Hematopoietic multipotent progenitor cell treated with erythropoietin and hydrocortisone succinate and interleukin-3 and kit ligand, for 6 days (in vitro differentiated cells): ENCODE measurements at regions not wholly inside any gene's neighbourhood (a gene's known extent, or its start where the extent isn't known, plus 50 kb on each side); places are given as distances from the start of the nearest gene placed in this dataset.
"Not testable (repeated sequence)": the region's sequence is repeated elsewhere in the genome, so short reads cannot be mapped to it uniquely, and the experiment has no call there.

ENCODE experiments used
- DNase-seq: peaks from one replicate; pipeline ENCODE4 v3.0.0-alpha.2; 2015

GRCh38 chr14:37650356-37651037 lies 55.1 kb downstream of the TTC6 start:
- DNase-seq = no peak

GRCh38 chr14:37652042-37652441 lies 56.6 kb downstream of the TTC6 start:
- DNase-seq = no peak

GRCh38 chr14:37655418-37655817 lies 60.0 kb downstream of the TTC6 start:
- DNase-seq = no peak

- DNase-seq = no peak
These were observed 62.7 kb downstream of the TTC6 start for GRCh38 chr14:37658156-37658555.

GRCh38 chr14:37663498-37663897 lies 68.1 kb downstream of the TTC6 start:
- DNase-seq = no peak

GRCh38 chr14:37665479-37665878 lies 70.0 kb downstream of the TTC6 start:
- no peak for DNase-seq

GRCh38 chr14:37665951-37666350 lies 70.5 kb downstream of the TTC6 start:
- DNase-seq = no peak

- DNase-seq = no peak
These were observed 73.2 kb downstream of the TTC6 start for GRCh38 chr14:37668646-37669045.

GRCh38 chr14:37669242-37669641 lies 73.8 kb downstream of the TTC6 start:
- DNase-seq = no peak

- no peak for DNase-seq
These were observed 78.0 kb downstream of the TTC6 start for GRCh38 chr14:37673439-37673838.

GRCh38 chr14:37678916-37679315 lies 83.5 kb downstream of the TTC6 start:
- no peak for DNase-seq

- no peak for DNase-seq
These were observed 86.1 kb downstream of the TTC6 start for GRCh38 chr14:37681486-37681885.

- DNase-seq = not testable (repeated sequence)
These were observed 97.3 kb downstream of the TTC6 start for GRCh38 chr14:37692680-37693079.

- DNase-seq = not testable (repeated sequence)
These were observed 98.0 kb downstream of the TTC6 start for GRCh38 chr14:37693420-37693819.

- no peak for DNase-seq
These were observed 100.4 kb downstream of the TTC6 start for GRCh38 chr14:37695866-37696265.

- no peak for DNase-seq
These were observed 102.2 kb downstream of the TTC6 start for GRCh38 chr14:37697489-37698121.

- DNase-seq = no peak
These were observed 103.7 kb downstream of the TTC6 start for GRCh38 chr14:37698840-37699777.

GRCh38 chr14:37707716-37708115 lies 112.3 kb downstream of the TTC6 start:
- no peak for DNase-seq

GRCh38 chr14:37708481-37708880 lies 113.1 kb downstream of the TTC6 start:
- no peak for DNase-seq

GRCh38 chr14:37709419-37710195 lies 114.2 kb downstream of the TTC6 start:
- peak; percentile 9 for DNase-seq

- no peak for DNase-seq
These were observed 116.0 kb downstream of the TTC6 start for GRCh38 chr14:37711356-37711830.

- no peak for DNase-seq
These were observed 116.5 kb downstream of the TTC6 start for GRCh38 chr14:37711831-37712475.
